ENCODE measurements at regions not wholly inside any gene's neighbourhood (a gene's known extent, or its start where the extent isn't known, plus 50 kb on each side); places are given as distances from the start of the nearest gene placed in this dataset.

- ATAC-seq = no peak
- H3K4me3 Mint-ChIP-seq = no peak overlapping the region
- ChIA-PET CTCF (interaction anchor here (0.7 kb wide), 1 partner anchor 26 kb away, joined by 3 read pairs; no protein-coding TSS in a partner anchor), POLR2A (no interaction called here)
- no peaks in the 10 kb centered on the region for H3K9me3 Mint-ChIP-seq
- no peak for TF ChIP-seq CTCF (IDR thresholded peaks at IDR 0.05)
- peaks cover 19% of the 10 kb centered on the region for H3K27me3 Mint-ChIP-seq
- no peaks in the 10 kb centered on the region for H3K36me3 Mint-ChIP-seq (ENCODE audit: low read depth)
- no peak overlapping the region for H3K27ac Mint-ChIP-seq
- no peaks in the 10 kb centered on the region for H3K4me1 Mint-ChIP-seq (ENCODE audit: low read depth)
- intact Hi-C loops (cut with micrococcal nuclease) = no loop called here
- DNase-seq = no peak
Observed at GRCh38 chr5:174337276-174338184, 292.0 kb downstream of the NSG2 start.

GRCh38 chr5:174338185-174339010 is 292.9 kb downstream of the NSG2 start:
- no peaks in the 10 kb centered on the region for H3K36me3 Mint-ChIP-seq (ENCODE audit: low read depth)
- intact Hi-C loops (cut with micrococcal nuclease) = no loop called here
- no peak overlapping the region for H3K27ac Mint-ChIP-seq
- DNase-seq (no peak), ATAC-seq (no peak)
- POLR2A ChIA-PET = interaction anchor here (0.7 kb wide), 1 partner anchor 448 kb away, joined by 3 read pairs; no protein-coding TSS in a partner anchor
- H3K27me3 Mint-ChIP-seq = peaks cover 19% of the 10 kb centered on the region
- H3K9me3 Mint-ChIP-seq = no peaks in the 10 kb centered on the region
- TF ChIP-seq CTCF (IDR thresholded peaks at IDR 0.05) = no peak
- H3K4me1 Mint-ChIP-seq (ENCODE audit: low read depth) = no peaks in the 10 kb centered on the region
- H3K4me3 Mint-ChIP-seq = no peak overlapping the region
- CTCF ChIA-PET = interaction anchor here (0.5 to 1.0 kb wide), 2 partner anchors 22 to 26 kb away, joined by 3 read pairs; no protein-coding TSS in a partner anchor

GRCh38 chr5:174339130-174339529 is 293.6 kb downstream of the NSG2 start:
- TF ChIP-seq CTCF (IDR thresholded peaks at IDR 0.05) = no peak
- Mint-ChIP-seq H3K36me3 (ENCODE audit: low read depth) (no peaks in the 10 kb centered on the region), H3K4me3 (no peak overlapping the region), H3K27ac (no peak overlapping the region), H3K27me3 (peaks cover 19% of the 10 kb centered on the region), H3K4me1 (ENCODE audit: low read depth) (no peaks in the 10 kb centered on the region), H3K9me3 (no peaks in the 10 kb centered on the region)
- POLR2A ChIA-PET = no interaction called here
- no peak for ATAC-seq
- CTCF ChIA-PET = interaction anchor here (1.0 kb wide), 1 partner anchor 27 kb away, joined by 3 read pairs; no protein-coding TSS in a partner anchor
- intact Hi-C loops (cut with micrococcal nuclease) = no loop called here
- DNase-seq = no peak

GRCh38 chr5:174340226-174340625 is 294.7 kb downstream of the NSG2 start:
- Mint-ChIP-seq H3K36me3 (ENCODE audit: low read depth) (no peaks in the 10 kb centered on the region), H3K9me3 (no peaks in the 10 kb centered on the region), H3K4me1 (ENCODE audit: low read depth) (no peaks in the 10 kb centered on the region), H3K4me3 (no peak overlapping the region), H3K27me3 (peaks cover 19% of the 10 kb centered on the region), H3K27ac (no peak overlapping the region)
- ATAC-seq (no peak), DNase-seq (no peak)
- TF ChIP-seq CTCF (IDR thresholded peaks at IDR 0.05) = no peak
- intact Hi-C loops (cut with micrococcal nuclease) = no loop called here
- ChIA-PET POLR2A (no interaction called here), CTCF (interaction anchor here (1.2 kb wide), 1 partner anchor 35 kb away, joined by 3 read pairs; no protein-coding TSS in a partner anchor)

All from activated CD8-positive, alpha-beta T cell treated with anti-CD3 and anti-CD28 coated beads for 36 hours (primary cell).